GM19397 (cell line): ENCODE measurements at regions not wholly inside any gene's neighbourhood (a gene's known extent, or its start where the extent isn't known, plus 50 kb on each side); places are given as distances from the start of the nearest gene placed in this dataset.
"Not testable (repeated sequence)": the region's sequence is repeated elsewhere in the genome, so short reads cannot be mapped to it uniquely, and the experiment has no call there.

ENCODE experiments used
- ATAC-seq: cut with Tn5 transposase; IDR thresholded peaks from one replicate; pipeline ENCODE4 v1.9.1; 2021; ENCODE audit warnings: mild to moderate bottlenecking, moderate library complexity; ENCODE audit not compliant: unreplicated experiment

- ATAC-seq = no peak
These were observed 593.7 kb upstream of the LUZP2 start for GRCh38 chr11:23903044-23903704.

GRCh38 chr11:23919455-23919854 is 577.4 kb upstream of the LUZP2 start:
- ATAC-seq = no peak

GRCh38 chr11:23923357-23923756 is 573.5 kb upstream of the LUZP2 start:
- ATAC-seq = no peak

- ATAC-seq = no peak
These were observed 572.6 kb upstream of the LUZP2 start for GRCh38 chr11:23924226-23924625.

GRCh38 chr11:23931443-23931842 is 565.4 kb upstream of the LUZP2 start:
- no peak for ATAC-seq

GRCh38 chr11:23932485-23932898 is 564.4 kb upstream of the LUZP2 start:
- no peak for ATAC-seq

- no peak for ATAC-seq
These were observed 563.1 kb upstream of the LUZP2 start for GRCh38 chr11:23933721-23934120.

GRCh38 chr11:23934671-23935270 is 562.1 kb upstream of the LUZP2 start:
- ATAC-seq = not testable (repeated sequence)

GRCh38 chr11:23942117-23942815 is 554.6 kb upstream of the LUZP2 start:
- not testable (repeated sequence) for ATAC-seq

GRCh38 chr11:23944923-23945322 is 551.9 kb upstream of the LUZP2 start:
- no peak for ATAC-seq

- no peak for ATAC-seq
These were observed 549.0 kb upstream of the LUZP2 start for GRCh38 chr11:23947883-23948282.

GRCh38 chr11:23948851-23949250 is 548.0 kb upstream of the LUZP2 start:
- no peak for ATAC-seq

GRCh38 chr11:23953951-23954710 is 542.7 kb upstream of the LUZP2 start:
- ATAC-seq = no peak

GRCh38 chr11:23954730-23955129 is 542.1 kb upstream of the LUZP2 start:
- no peak for ATAC-seq

- ATAC-seq = no peak
These were observed 540.3 kb upstream of the LUZP2 start for GRCh38 chr11:23956586-23956985.

- ATAC-seq = no peak
These were observed 539.5 kb upstream of the LUZP2 start for GRCh38 chr11:23957314-23957713.

GRCh38 chr11:23959462-23959861 is 537.4 kb upstream of the LUZP2 start:
- ATAC-seq = no peak

GRCh38 chr11:23961503-23962338 is 535.1 kb upstream of the LUZP2 start:
- ATAC-seq = no peak

GRCh38 chr11:23973244-23973643 is 523.6 kb upstream of the LUZP2 start:
- no peak for ATAC-seq

- ATAC-seq = no peak
These were observed 522.8 kb upstream of the LUZP2 start for GRCh38 chr11:23974051-23974450.

- no peak for ATAC-seq
These were observed 522.3 kb upstream of the LUZP2 start for GRCh38 chr11:23974601-23975000.
